ENCODE measurements at regions not wholly inside any gene's neighbourhood (a gene's known extent, or its start where the extent isn't known, plus 50 kb on each side); places are given as distances from the start of the nearest gene placed in this dataset.

- ChIA-PET POLR2A (no interaction called here), CTCF (ENCODE audit: low intra/inter-chr PET ratio) (no interaction called here)
- Histone ChIP-seq H4K20me1 (replicated peaks; ENCODE audit: control insufficient read depth, insufficient read depth, low read length) (no peaks in the 10 kb centered on the region), H3K9me1 (ENCODE audit: control insufficient read depth, insufficient read depth, low read length) (no peaks in the 10 kb centered on the region), H3K27me3 (ENCODE audit: control insufficient read depth in 2 of 2, insufficient read depth in 2 of 2, low read length in 2 of 2) (no peaks in the 10 kb centered on the region), H3K79me2 (ENCODE audit: control insufficient read depth, insufficient read depth, low read length) (no peaks in the 10 kb centered on the region), H3K9ac (ENCODE audit: insufficient read depth in 1 of 2, low read depth in 2 of 2, low read length in 2 of 2) (no peak overlapping the region), H3K9me3 (replicated peaks; ENCODE audit: control insufficient read depth, insufficient read depth, low read depth, low read length) (no peaks in the 10 kb centered on the region), H3K27ac (ENCODE audit: extremely low read depth, low read depth, low read length) (no peak overlapping the region), H3K36me3 (ENCODE audit: control insufficient read depth, insufficient read depth, low read length) (no peaks in the 10 kb centered on the region), H2AFZ (ENCODE audit: low read depth, low read length) (no peak overlapping the region), H3K4me2 (ENCODE audit: insufficient read depth, low read length) (no peak overlapping the region), H3K4me3 (no peak overlapping the region), H3K4me1 (replicated peaks in 1 of 2; ENCODE audit: control insufficient read depth in 2 of 2, insufficient read depth in 2 of 2, low read length in 2 of 2) (no peaks in the 10 kb centered on the region)
- no TSS peak for BruUV-seq (replicated peaks)
- no peak for FAIRE-seq
- ATAC-seq, result no peak
- TF ChIP-seq ZNF311 (CRISPR knock-in tag; IDR thresholded peaks at IDR 0.05) (no peak), ZNF518B (CRISPR knock-in tag; IDR thresholded peaks at IDR 0.05) (no peak), NFIC (IDR thresholded peaks at IDR 0.05) (no peak), ZNF280B (CRISPR knock-in tag; IDR thresholded peaks at IDR 0.05) (no peak), ZNF282 (CRISPR knock-in tag; IDR thresholded peaks at IDR 0.05) (no peak), PRMT5 (CRISPR knock-in tag; IDR thresholded peaks at IDR 0.05) (no peak), XRCC5 (IDR thresholded peaks at IDR 0.05; ENCODE audit: low read depth, low read length) (no peak), STAT5A (IDR thresholded peaks at IDR 0.05; ENCODE audit: borderline replicate concordance, low read length) (no peak), ZBTB17 (CRISPR knock-in tag; IDR thresholded peaks at IDR 0.05) (no peak)
- WGBS (ENCODE audit: insufficient coverage, low coverage, missing lambda C conversion rate), result 0% methylated on average over 2 of the region's 2 CpGs
- in situ Hi-C loops (cut with MboI), result no loop called here
- no peak for DNase-seq (ENCODE audit: extremely low read depth in 1 of 4, low spot score in 3 of 4)
- intact Hi-C loops (cut with micrococcal nuclease), result no loop called here
These were observed 647.4 kb downstream of the NR2F2 start for GRCh38 chr15:96977886-96978285.

All from K562 (cell line).